Endothelial cell of umbilical vein (primary cell): ENCODE measurements at regions not wholly inside any gene's neighbourhood (a gene's known extent, or its start where the extent isn't known, plus 50 kb on each side); places are given as distances from the start of the nearest gene placed in this dataset.

ENCODE experiments used
- EZH2 ChIP-seq: IDR thresholded peaks from 2 replicates; pipeline ENCODE4 v1.6.1; 2012; ENCODE audit warnings: borderline replicate concordance, low read depth, mild to moderate bottlenecking, moderate library complexity, low read length, inconsistent platforms; ENCODE audit not compliant: severe bottlenecking
- MYC ChIP-seq: IDR thresholded peaks from one replicate; pipeline ENCODE4 v1.6.1; 2011; ENCODE audit warnings: mild to moderate bottlenecking, low read depth, low read length
- POLR2A ChIP-seq: IDR thresholded peaks from 2 replicates; pipeline ENCODE4 v1.6.1; 2012; ENCODE audit warnings: low read depth, mild to moderate bottlenecking, control low read depth, low read length
- POLR2AphosphoS5 ChIP-seq: IDR thresholded peaks from 2 replicates; pipeline ENCODE4 v1.6.1; 2012; ENCODE audit warnings: low read depth, mild to moderate bottlenecking, control low read depth, low read length, moderate library complexity; ENCODE audit not compliant: insufficient read depth
- TF ChIP-seq, protein P1 (sequence below), 2 donors: IDR thresholded peaks; 1 replicate in 1 of 2; 2 replicates in 1 of 2; pipeline ENCODE4 v1.5.1; 2011; ENCODE audit warnings: low read length in 2 of 2, mild to moderate bottlenecking in 2 of 2, moderate library complexity in 2 of 2, control low read depth in 1 of 2, inconsistent platforms in 1 of 2, low read depth in 1 of 2; ENCODE audit not compliant: insufficient read depth in 1 of 2; ENCODE audit errors: extremely low read depth in 1 of 2
- TF ChIP-seq, protein P2 (sequence below): IDR thresholded peaks from 2 replicates; pipeline ENCODE4 v1.6.1; 2011; ENCODE audit not compliant: insufficient read depth, insufficient read length

DNA sequence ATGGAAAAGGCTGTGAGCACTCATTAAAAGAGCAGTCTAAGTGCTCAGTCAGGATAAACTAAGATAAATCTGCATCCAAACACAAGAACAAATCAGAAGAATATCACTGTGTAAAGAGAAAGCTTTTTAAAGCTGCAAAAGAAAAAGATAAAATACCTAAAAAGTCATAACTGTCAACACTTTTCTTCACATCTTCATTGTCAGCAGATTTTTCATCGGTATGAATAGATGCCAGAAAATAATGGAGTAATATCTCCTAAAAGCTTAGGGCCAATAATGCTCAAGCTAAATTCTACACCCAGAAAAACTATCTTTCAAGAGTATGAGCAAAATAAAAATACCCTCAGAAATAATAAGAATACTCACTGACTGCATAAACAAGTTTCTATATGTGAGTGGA, 54.0 kb upstream of the PALMD start:
- TF ChIP-seq, protein P1, sequence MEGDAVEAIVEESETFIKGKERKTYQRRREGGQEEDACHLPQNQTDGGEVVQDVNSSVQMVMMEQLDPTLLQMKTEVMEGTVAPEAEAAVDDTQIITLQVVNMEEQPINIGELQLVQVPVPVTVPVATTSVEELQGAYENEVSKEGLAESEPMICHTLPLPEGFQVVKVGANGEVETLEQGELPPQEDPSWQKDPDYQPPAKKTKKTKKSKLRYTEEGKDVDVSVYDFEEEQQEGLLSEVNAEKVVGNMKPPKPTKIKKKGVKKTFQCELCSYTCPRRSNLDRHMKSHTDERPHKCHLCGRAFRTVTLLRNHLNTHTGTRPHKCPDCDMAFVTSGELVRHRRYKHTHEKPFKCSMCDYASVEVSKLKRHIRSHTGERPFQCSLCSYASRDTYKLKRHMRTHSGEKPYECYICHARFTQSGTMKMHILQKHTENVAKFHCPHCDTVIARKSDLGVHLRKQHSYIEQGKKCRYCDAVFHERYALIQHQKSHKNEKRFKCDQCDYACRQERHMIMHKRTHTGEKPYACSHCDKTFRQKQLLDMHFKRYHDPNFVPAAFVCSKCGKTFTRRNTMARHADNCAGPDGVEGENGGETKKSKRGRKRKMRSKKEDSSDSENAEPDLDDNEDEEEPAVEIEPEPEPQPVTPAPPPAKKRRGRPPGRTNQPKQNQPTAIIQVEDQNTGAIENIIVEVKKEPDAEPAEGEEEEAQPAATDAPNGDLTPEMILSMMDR (IDR thresholded peaks at IDR 0.05; ENCODE audit: extremely low read depth in 1 of 2, insufficient read depth in 1 of 2, low read depth in 1 of 2, low read length in 2 of 2) = no peak
- TF ChIP-seq POLR2AphosphoS5 (no peak), POLR2A (no peak), EZH2 (no peak), MYC (no peak)
- TF ChIP-seq, protein P2, sequence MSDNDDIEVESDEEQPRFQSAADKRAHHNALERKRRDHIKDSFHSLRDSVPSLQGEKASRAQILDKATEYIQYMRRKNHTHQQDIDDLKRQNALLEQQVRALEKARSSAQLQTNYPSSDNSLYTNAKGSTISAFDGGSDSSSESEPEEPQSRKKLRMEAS = no peak
